ENCODE measurements at regions not wholly inside any gene's neighbourhood (a gene's known extent, or its start where the extent isn't known, plus 50 kb on each side); places are given as distances from the start of the nearest gene placed in this dataset.

- no peaks in the 10 kb centered on the region for H3K36me3 Mint-ChIP-seq
- no peak overlapping the region for H3K4me3 Mint-ChIP-seq
- Histone ChIP-seq H3K9me3 (ENCODE audit: control insufficient read depth in 1 of 2, low read length in 2 of 2) (no peaks in the 10 kb centered on the region), H3K27ac (ENCODE audit: low read depth, low read length) (no peak overlapping the region), H3K4me1 (ENCODE audit: insufficient read depth, low read length) (no peaks in the 10 kb centered on the region), H3K27me3 (ENCODE audit: insufficient read depth, low read length) (no peaks in the 10 kb centered on the region), H3K36me3 (ENCODE audit: insufficient read depth, low read length) (no peaks in the 10 kb centered on the region), H3K4me3 (ENCODE audit: low read length in 2 of 2) (no peak overlapping the region)
- CTCF ChIA-PET (ENCODE audit: partially characterized antibody): no interaction called here
- POLR2A ChIA-PET (ENCODE audit: partially characterized antibody): no interaction called here
- peaks cover 0 to 1% of the 10 kb centered on the region in 2 donors for H3K27me3 Mint-ChIP-seq
- H3K9me3 Mint-ChIP-seq: peaks cover 0 to 11% (median 4%) of the 10 kb centered on the region in 8 donors
- DNase-seq: no peak
- H3K4me1 Mint-ChIP-seq: no peaks in the 10 kb centered on the region
- H3K27ac Mint-ChIP-seq: no peak overlapping the region
- intact Hi-C loops (cut with micrococcal nuclease): no loop called here
Observed at GRCh38 chr7:46389146-46389545, 468.1 kb upstream of the IGFBP3 start.

GRCh38 chr7:46387646-46388045 is 466.6 kb upstream of the IGFBP3 start:
- intact Hi-C loops (cut with micrococcal nuclease): no loop called here
- peaks cover 0 to 10% (median 4%) of the 10 kb centered on the region in 8 donors for H3K9me3 Mint-ChIP-seq

DNA sequence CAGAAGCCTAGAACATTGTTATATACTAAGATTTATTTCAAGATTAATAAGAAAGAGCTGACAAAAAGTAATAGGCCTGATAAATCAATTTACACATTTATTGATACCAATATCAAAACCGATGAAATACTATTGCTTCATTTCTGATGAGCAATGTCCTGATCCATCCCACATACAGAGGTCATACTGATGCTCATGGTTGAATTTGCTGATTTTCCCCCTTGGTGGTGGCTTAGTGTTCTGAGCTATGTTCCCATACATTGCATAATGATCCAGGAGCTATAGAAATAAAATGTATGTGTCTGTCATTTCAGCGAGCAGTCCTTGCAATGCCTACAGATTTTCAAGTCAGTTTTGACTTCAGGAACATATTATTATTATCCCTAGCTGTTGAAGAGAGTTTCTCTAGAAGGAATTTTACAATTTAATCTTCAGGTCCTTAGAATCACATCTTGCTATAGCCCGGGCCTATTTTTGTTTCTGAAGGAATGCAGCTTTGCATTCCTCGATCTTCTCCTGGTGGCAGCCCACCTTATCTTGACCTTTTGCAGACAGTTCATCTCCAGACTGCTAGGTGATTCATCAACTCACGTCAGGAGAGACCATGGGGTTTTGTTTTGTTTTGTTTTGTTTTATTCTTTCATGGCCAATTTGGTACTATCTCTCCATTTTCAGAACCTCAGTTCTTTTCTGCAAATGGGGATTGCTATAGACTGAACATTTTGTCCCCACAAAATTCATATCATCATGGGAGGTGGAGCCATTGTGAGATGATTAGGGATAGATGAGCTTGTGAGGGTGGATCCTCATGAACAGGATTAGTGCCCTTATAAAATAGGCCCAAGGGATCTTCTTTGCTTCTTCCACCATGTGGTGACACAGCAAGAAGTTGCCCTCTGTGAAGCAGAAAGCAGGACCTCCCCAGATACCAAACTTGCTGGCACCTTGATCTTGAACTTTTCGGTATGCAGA is 465.6 kb upstream of the IGFBP3 start:
- intact Hi-C loops (cut with micrococcal nuclease): no loop called here
- peaks cover 0 to 1% of the 10 kb centered on the region in 2 donors for H3K27me3 Mint-ChIP-seq
- Histone ChIP-seq H3K9me3 (ENCODE audit: control insufficient read depth in 1 of 2, low read length in 2 of 2) (no peaks in the 10 kb centered on the region), H3K27me3 (ENCODE audit: insufficient read depth, low read length) (no peaks in the 10 kb centered on the region), H3K27ac (ENCODE audit: low read depth, low read length) (no peak overlapping the region), H3K36me3 (ENCODE audit: insufficient read depth, low read length) (no peaks in the 10 kb centered on the region), H3K4me1 (ENCODE audit: insufficient read depth, low read length) (no peaks in the 10 kb centered on the region), H3K4me3 (ENCODE audit: low read length in 2 of 2) (no peak overlapping the region)
- H3K36me3 Mint-ChIP-seq: no peaks in the 10 kb centered on the region
- POLR2A ChIA-PET (ENCODE audit: partially characterized antibody): no interaction called here
- H3K27ac Mint-ChIP-seq: no peak overlapping the region
- H3K4me3 Mint-ChIP-seq: no peak overlapping the region
- H3K9me3 Mint-ChIP-seq: peaks cover 0 to 10% (median 3%) of the 10 kb centered on the region in 8 donors
- CTCF ChIA-PET (ENCODE audit: partially characterized antibody): no interaction called here
- no peaks in the 10 kb centered on the region for H3K4me1 Mint-ChIP-seq
- no peak for DNase-seq

More at GRCh38 chr7:46387646-46388045, 466.6 kb upstream of the IGFBP3 start:
- DNase-seq: no peak
- Histone ChIP-seq H3K4me1 (ENCODE audit: insufficient read depth, low read length) (no peaks in the 10 kb centered on the region), H3K27ac (ENCODE audit: low read depth, low read length) (no peak overlapping the region), H3K27me3 (ENCODE audit: insufficient read depth, low read length) (no peaks in the 10 kb centered on the region), H3K4me3 (ENCODE audit: low read length in 2 of 2) (no peak overlapping the region), H3K9me3 (ENCODE audit: control insufficient read depth in 1 of 2, low read length in 2 of 2) (no peaks in the 10 kb centered on the region), H3K36me3 (ENCODE audit: insufficient read depth, low read length) (no peaks in the 10 kb centered on the region)
- ChIA-PET CTCF (ENCODE audit: partially characterized antibody) (no interaction called here), POLR2A (ENCODE audit: partially characterized antibody) (no interaction called here)
- no peaks in the 10 kb centered on the region for H3K4me1 Mint-ChIP-seq
- no peaks in the 10 kb centered on the region for H3K36me3 Mint-ChIP-seq
- peaks cover 0 to 1% of the 10 kb centered on the region in 2 donors for H3K27me3 Mint-ChIP-seq
- no peak overlapping the region for H3K4me3 Mint-ChIP-seq
- no peak overlapping the region for H3K27ac Mint-ChIP-seq

- intact Hi-C loops (cut with micrococcal nuclease): no loop called here
- DNase-seq: no peak
- Mint-ChIP-seq H3K27ac (no peak overlapping the region), H3K36me3 (no peaks in the 10 kb centered on the region), H3K9me3 (peaks cover 0 to 10% (median 3%) of the 10 kb centered on the region in 8 donors), H3K4me3 (no peak overlapping the region), H3K27me3 (peaks cover 0 to 1% of the 10 kb centered on the region in 2 donors), H3K4me1 (no peaks in the 10 kb centered on the region)
- Histone ChIP-seq H3K4me3 (ENCODE audit: low read length in 2 of 2) (no peak overlapping the region), H3K36me3 (ENCODE audit: insufficient read depth, low read length) (no peaks in the 10 kb centered on the region), H3K4me1 (ENCODE audit: insufficient read depth, low read length) (no peaks in the 10 kb centered on the region), H3K27ac (ENCODE audit: low read depth, low read length) (no peak overlapping the region), H3K27me3 (ENCODE audit: insufficient read depth, low read length) (no peaks in the 10 kb centered on the region), H3K9me3 (ENCODE audit: control insufficient read depth in 1 of 2, low read length in 2 of 2) (no peaks in the 10 kb centered on the region)
- ChIA-PET CTCF (ENCODE audit: partially characterized antibody) (no interaction called here), POLR2A (ENCODE audit: partially characterized antibody) (no interaction called here)
Observed at GRCh38 chr7:46385662-46386309, 464.7 kb upstream of the IGFBP3 start.

DNA sequence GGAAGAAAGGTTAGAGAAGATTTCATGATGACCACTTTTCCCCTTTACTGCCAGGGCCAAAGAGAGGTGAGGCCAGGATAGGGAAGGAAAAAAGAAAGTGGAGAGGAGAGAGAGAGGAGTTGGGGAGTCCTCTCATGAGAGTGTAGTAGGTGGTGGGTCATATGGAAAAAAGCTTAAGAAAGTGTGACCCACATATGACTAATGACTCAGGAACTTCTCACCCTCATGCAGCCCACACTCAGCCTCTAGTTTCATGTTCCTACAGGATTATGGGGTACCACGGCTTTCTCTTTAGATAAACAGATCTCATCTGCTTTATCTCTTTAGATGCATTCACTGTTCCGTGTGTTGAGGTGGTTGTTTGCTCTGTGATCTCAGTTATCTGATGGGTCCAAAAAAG is 462.5 kb upstream of the IGFBP3 start:
- no peak overlapping the region for H3K4me3 ChIP-seq (ENCODE audit: low read length in 2 of 2)
- Mint-ChIP-seq H3K4me3 (no peak overlapping the region), H3K9me3 (peaks cover 0 to 9% (median 1%) of the 10 kb centered on the region in 8 donors), H3K36me3 (no peaks in the 10 kb centered on the region), H3K27me3 (no peaks in the 10 kb centered on the region), H3K27ac (no peak overlapping the region), H3K4me1 (no peaks in the 10 kb centered on the region)
- intact Hi-C loops (cut with micrococcal nuclease): no loop called here
- DNase-seq: no peak
- no peak overlapping the region for H3K27ac ChIP-seq (ENCODE audit: low read depth, low read length)
- H3K4me1 ChIP-seq (ENCODE audit: insufficient read depth, low read length): no peaks in the 10 kb centered on the region
- POLR2A ChIA-PET (ENCODE audit: partially characterized antibody): no interaction called here
- H3K27me3 ChIP-seq (ENCODE audit: insufficient read depth, low read length): no peaks in the 10 kb centered on the region
- no peaks in the 10 kb centered on the region for H3K9me3 ChIP-seq (ENCODE audit: control insufficient read depth in 1 of 2, low read length in 2 of 2)
- no peaks in the 10 kb centered on the region for H3K36me3 ChIP-seq (ENCODE audit: insufficient read depth, low read length)
- CTCF ChIA-PET (ENCODE audit: partially characterized antibody): no interaction called here

DNA sequence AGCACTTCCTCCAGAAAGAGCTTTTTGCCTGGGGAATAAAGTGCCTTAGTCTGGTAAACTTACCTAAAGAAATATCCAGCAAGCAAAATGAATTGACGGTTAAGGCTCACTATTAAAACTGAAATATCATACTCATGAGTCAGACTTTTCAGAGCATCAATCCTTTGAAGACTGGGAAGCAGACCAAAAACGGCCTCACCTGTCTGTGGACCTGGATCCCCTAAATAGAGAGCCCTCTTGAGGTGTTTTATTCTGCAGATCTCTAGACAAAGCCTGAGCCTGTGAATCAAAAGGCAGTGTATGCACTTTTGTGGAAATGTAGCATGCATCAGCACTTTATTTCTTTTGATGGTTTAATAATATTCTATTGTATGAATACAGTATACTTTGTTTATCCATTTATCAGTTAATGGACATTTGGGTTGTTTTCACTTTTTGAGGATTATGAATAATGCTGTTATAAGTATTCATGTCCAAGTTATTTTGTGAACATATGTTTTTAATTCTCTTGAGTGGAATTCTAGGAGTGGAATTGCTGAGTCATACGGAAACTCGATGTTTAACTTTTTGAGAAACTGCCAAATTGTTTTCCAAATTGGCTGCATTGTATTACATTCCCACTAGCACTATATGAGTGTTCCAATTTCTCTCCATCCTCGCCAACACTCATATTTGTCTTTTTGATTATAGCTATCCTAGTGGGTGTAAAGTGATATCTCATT is 449.0 kb upstream of the IGFBP3 start:
- H3K27ac ChIP-seq (ENCODE audit: low read depth, low read length): no peak overlapping the region
- H3K27ac Mint-ChIP-seq: no peak overlapping the region
- H3K4me1 ChIP-seq (ENCODE audit: insufficient read depth, low read length): no peaks in the 10 kb centered on the region
- H3K36me3 Mint-ChIP-seq: no peaks in the 10 kb centered on the region
- peaks cover 0 to 2% of the 10 kb centered on the region in 2 donors for H3K27me3 Mint-ChIP-seq
- no peak overlapping the region for H3K4me3 Mint-ChIP-seq
- DNase-seq: no peak
- ChIA-PET POLR2A (ENCODE audit: partially characterized antibody) (no interaction called here), CTCF (ENCODE audit: partially characterized antibody) (no interaction called here)
- H3K27me3 ChIP-seq (ENCODE audit: insufficient read depth, low read length): no peaks in the 10 kb centered on the region
- no peaks in the 10 kb centered on the region for H3K9me3 ChIP-seq (ENCODE audit: control insufficient read depth in 1 of 2, low read length in 2 of 2)
- intact Hi-C loops (cut with micrococcal nuclease): no loop called here
- H3K4me1 Mint-ChIP-seq: no peaks in the 10 kb centered on the region
- peaks cover 0 to 4% (median 0%) of the 10 kb centered on the region in 8 donors for H3K9me3 Mint-ChIP-seq
- no peaks in the 10 kb centered on the region for H3K36me3 ChIP-seq (ENCODE audit: insufficient read depth, low read length)
- H3K4me3 ChIP-seq (ENCODE audit: low read length in 2 of 2): no peak overlapping the region

DNA sequence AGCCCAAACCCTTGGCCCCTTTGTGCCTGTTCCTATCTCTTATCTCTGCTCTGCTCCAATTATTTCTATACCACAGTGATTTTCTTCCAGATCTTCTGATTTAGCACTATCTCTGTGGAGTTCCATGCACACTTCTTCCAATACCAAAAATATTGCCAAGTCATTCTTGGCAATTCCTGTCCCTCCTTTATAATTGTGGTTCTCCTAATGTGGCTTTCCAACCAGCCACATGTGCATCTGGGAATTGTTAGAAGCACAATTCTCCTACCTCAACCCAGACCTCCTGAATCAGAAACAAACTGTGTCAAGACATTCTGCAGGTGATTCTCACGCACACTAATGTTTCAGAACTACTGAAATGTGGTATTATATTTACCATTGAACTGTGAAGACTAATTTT is 447.8 kb upstream of the IGFBP3 start:
- H3K4me1 Mint-ChIP-seq: no peaks in the 10 kb centered on the region

More for the DNA sequence above, 447.8 kb upstream of the IGFBP3 start:
- no peak overlapping the region for H3K4me3 ChIP-seq (ENCODE audit: low read length in 2 of 2)
- intact Hi-C loops (cut with micrococcal nuclease): no loop called here
- no peaks in the 10 kb centered on the region for H3K4me1 ChIP-seq (ENCODE audit: insufficient read depth, low read length)
- no peaks in the 10 kb centered on the region for H3K9me3 ChIP-seq (ENCODE audit: control insufficient read depth in 1 of 2, low read length in 2 of 2)
- CTCF ChIA-PET (ENCODE audit: partially characterized antibody): no interaction called here
- no peaks in the 10 kb centered on the region for H3K27me3 ChIP-seq (ENCODE audit: insufficient read depth, low read length)
- no peaks in the 10 kb centered on the region for H3K36me3 ChIP-seq (ENCODE audit: insufficient read depth, low read length)
- no peak for DNase-seq
- peaks cover 0 to 2% (median 0%) of the 10 kb centered on the region in 8 donors for H3K9me3 Mint-ChIP-seq
- no peaks in the 10 kb centered on the region for H3K36me3 Mint-ChIP-seq
- no peak overlapping the region for H3K4me3 Mint-ChIP-seq
- no peaks in the 10 kb centered on the region for H3K27me3 Mint-ChIP-seq
- no peak overlapping the region for H3K27ac Mint-ChIP-seq
- no peak overlapping the region for H3K27ac ChIP-seq (ENCODE audit: low read depth, low read length)
- POLR2A ChIA-PET (ENCODE audit: partially characterized antibody): no interaction called here
